ENCODE measurements at regions not wholly inside any gene's neighbourhood (a gene's known extent, or its start where the extent isn't known, plus 50 kb on each side); places are given as distances from the start of the nearest gene placed in this dataset.

GRCh38 chr20:40249805-40250204 lies 439.2 kb downstream of the MAFB start:
- TF ChIP-seq POLR2A (IDR thresholded peaks at IDR 0.05): no peak
- TF ChIP-seq CTCF (IDR thresholded peaks at IDR 0.05): no peak
- TF ChIP-seq POLR2AphosphoS5 (IDR thresholded peaks at IDR 0.05): no peak
